ENCODE measurements at regions not wholly inside any gene's neighbourhood (a gene's known extent, or its start where the extent isn't known, plus 50 kb on each side); places are given as distances from the start of the nearest gene placed in this dataset.
"Not testable (repeated sequence)": the region's sequence is repeated elsewhere in the genome, so short reads cannot be mapped to it uniquely, and the experiment has no call there.

DNA sequence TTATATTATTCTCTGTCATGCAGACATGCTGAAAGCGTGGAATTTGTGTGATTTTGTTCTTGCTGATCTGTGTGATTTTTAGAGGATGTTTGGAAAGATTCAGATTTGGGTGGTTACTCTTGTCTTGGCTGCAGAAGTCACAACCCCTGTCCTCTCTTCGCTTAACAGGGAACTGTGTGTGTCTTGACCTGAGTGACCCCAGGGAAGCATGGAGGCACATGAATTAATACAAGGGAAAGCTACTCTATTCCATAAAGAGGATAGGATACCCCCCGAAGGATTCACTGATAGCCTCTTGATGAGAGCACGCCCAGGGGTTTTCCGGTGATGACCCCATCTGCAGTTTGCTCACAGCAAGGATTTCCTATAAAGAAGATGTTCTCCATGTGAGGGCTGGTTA is 168.8 kb upstream of the ZNF469 start:
- TF ChIP-seq GLIS3 (CRISPR knock-in tag; IDR thresholded peaks at IDR 0.05); ZNF8 (CRISPR knock-in tag; IDR thresholded peaks at IDR 0.05); ZFP3 (CRISPR knock-in tag; IDR thresholded peaks at IDR 0.05); TOX (CRISPR knock-in tag; IDR thresholded peaks at IDR 0.05; ENCODE audit: borderline replicate concordance): not testable (repeated sequence)
- TF ChIP-seq, protein P1, sequence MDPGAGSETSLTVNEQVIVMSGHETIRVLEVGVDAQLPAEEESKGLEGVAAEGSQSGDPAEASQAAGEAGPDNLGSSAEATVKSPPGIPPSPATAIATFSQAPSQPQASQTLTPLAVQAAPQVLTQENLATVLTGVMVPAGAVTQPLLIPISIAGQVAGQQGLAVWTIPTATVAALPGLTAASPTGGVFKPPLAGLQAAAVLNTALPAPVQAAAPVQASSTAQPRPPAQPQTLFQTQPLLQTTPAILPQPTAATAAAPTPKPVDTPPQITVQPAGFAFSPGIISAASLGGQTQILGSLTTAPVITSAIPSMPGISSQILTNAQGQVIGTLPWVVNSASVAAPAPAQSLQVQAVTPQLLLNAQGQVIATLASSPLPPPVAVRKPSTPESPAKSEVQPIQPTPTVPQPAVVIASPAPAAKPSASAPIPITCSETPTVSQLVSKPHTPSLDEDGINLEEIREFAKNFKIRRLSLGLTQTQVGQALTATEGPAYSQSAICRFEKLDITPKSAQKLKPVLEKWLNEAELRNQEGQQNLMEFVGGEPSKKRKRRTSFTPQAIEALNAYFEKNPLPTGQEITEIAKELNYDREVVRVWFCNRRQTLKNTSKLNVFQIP (CRISPR knock-in tag; IDR thresholded peaks at IDR 0.05; ENCODE audit: borderline replicate concordance, low read depth), result not testable (repeated sequence)
- TF ChIP-seq, protein P2, sequence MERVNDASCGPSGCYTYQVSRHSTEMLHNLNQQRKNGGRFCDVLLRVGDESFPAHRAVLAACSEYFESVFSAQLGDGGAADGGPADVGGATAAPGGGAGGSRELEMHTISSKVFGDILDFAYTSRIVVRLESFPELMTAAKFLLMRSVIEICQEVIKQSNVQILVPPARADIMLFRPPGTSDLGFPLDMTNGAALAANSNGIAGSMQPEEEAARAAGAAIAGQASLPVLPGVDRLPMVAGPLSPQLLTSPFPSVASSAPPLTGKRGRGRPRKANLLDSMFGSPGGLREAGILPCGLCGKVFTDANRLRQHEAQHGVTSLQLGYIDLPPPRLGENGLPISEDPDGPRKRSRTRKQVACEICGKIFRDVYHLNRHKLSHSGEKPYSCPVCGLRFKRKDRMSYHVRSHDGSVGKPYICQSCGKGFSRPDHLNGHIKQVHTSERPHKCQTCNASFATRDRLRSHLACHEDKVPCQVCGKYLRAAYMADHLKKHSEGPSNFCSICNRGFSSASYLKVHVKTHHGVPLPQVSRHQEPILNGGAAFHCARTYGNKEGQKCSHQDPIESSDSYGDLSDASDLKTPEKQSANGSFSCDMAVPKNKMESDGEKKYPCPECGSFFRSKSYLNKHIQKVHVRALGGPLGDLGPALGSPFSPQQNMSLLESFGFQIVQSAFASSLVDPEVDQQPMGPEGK (CRISPR knock-in tag; IDR thresholded peaks at IDR 0.05; ENCODE audit: borderline replicate concordance), result not testable (repeated sequence)
